ENCODE measurements at regions not wholly inside any gene's neighbourhood (a gene's known extent, or its start where the extent isn't known, plus 50 kb on each side); places are given as distances from the start of the nearest gene placed in this dataset.
A peak's percentile ranks its signal among the peaks of the same experiment; 100 is the strongest.

- DNase-seq (ENCODE audit: low read depth, low spot score), result no peak
- Histone ChIP-seq H3K9me3 (ENCODE audit: control insufficient read depth, insufficient read depth, low read length) (no peaks in the 10 kb centered on the region), H3K27me3 (ENCODE audit: control insufficient read depth, insufficient read depth, low read length) (no peaks in the 10 kb centered on the region; the same call in 1 of the 2 replicates), H3K36me3 (ENCODE audit: control insufficient read depth, insufficient read depth, low read length) (no peaks in the 10 kb centered on the region), H3K4me3 (ENCODE audit: low read length) (no peak overlapping the region), H3K4me1 (ENCODE audit: control insufficient read depth, insufficient read depth, low read length) (no peaks in the 10 kb centered on the region), H3K27ac (ENCODE audit: low read length) (no peak overlapping the region)
- no CpG with 5 or more reads among the region's 4 CpGs for WGBS (ENCODE audit: insufficient coverage, insufficient read length)
Measured at GRCh38 chr13:95387733-95388207, 86.5 kb upstream of the ABCC4 start.

DNA sequence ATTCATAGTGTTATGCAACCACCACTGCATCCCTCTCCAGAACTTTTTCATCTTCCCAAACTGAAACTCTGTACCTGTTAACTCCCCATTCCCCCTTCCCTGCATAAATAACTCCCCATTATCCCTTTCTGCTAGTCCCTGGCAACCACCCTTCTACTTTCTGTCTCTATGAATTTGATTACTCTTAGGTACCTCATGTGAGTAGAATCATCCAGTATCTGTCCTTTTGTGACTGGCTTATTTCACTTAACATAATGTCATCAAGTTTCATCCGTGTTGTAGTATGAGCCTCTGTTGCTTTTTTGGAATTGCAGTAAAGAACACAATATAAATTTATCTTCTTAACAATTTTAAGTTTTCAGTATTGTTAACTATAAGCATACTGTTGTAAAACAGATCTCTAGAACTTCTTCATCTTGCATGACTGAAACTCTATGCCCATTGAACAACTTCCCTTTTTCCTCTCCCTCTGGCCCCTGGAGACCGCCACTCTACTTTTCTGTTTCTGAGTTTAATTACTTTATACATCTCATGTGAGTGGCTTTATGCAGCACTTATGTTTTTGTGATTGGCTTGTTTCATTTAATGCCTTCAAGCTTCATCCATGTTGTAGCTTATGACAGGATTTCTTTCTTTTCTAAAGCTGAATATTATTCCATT is 87.3 kb upstream of the ABCC4 start:
- no CpG with 5 or more reads among the region's 2 CpGs for WGBS (ENCODE audit: insufficient coverage, insufficient read length)
- DNase-seq (ENCODE audit: low read depth, low spot score), result no peak
- Histone ChIP-seq H3K4me3 (ENCODE audit: low read length) (no peak overlapping the region), H3K27ac (ENCODE audit: low read length) (no peak overlapping the region), H3K9me3 (ENCODE audit: control insufficient read depth, insufficient read depth, low read length) (no peaks in the 10 kb centered on the region), H3K4me1 (ENCODE audit: control insufficient read depth, insufficient read depth, low read length) (no peaks in the 10 kb centered on the region), H3K36me3 (ENCODE audit: control insufficient read depth, insufficient read depth, low read length) (no peaks in the 10 kb centered on the region), H3K27me3 (ENCODE audit: control insufficient read depth, insufficient read depth, low read length) (no peaks in the 10 kb centered on the region; the same call in 1 of the 2 replicates)

- DNase-seq (ENCODE audit: low read depth, low spot score), result no peak
- no peaks in the 10 kb centered on the region; the same call in 1 of the 2 replicates for H3K27me3 ChIP-seq (ENCODE audit: control insufficient read depth, insufficient read depth, low read length)
- no peaks in the 10 kb centered on the region for H3K4me1 ChIP-seq (ENCODE audit: control insufficient read depth, insufficient read depth, low read length)
- no peak overlapping the region for H3K27ac ChIP-seq (ENCODE audit: low read length)
- H3K4me3 ChIP-seq (ENCODE audit: low read length), result no peak overlapping the region
- WGBS (ENCODE audit: insufficient coverage, insufficient read length), result no CpG with 5 or more reads among the region's 2 CpGs
- H3K9me3 ChIP-seq (ENCODE audit: control insufficient read depth, insufficient read depth, low read length), result no peaks in the 10 kb centered on the region
- no peaks in the 10 kb centered on the region for H3K36me3 ChIP-seq (ENCODE audit: control insufficient read depth, insufficient read depth, low read length)
Measured at GRCh38 chr13:95391362-95391761, 90.1 kb upstream of the ABCC4 start.

GRCh38 chr13:95391785-95392184 is 90.5 kb upstream of the ABCC4 start:
- Histone ChIP-seq H3K36me3 (ENCODE audit: control insufficient read depth, insufficient read depth, low read length) (no peaks in the 10 kb centered on the region), H3K9me3 (ENCODE audit: control insufficient read depth, insufficient read depth, low read length) (no peaks in the 10 kb centered on the region), H3K27ac (ENCODE audit: low read length) (no peak overlapping the region), H3K4me1 (ENCODE audit: control insufficient read depth, insufficient read depth, low read length) (no peaks in the 10 kb centered on the region), H3K4me3 (ENCODE audit: low read length) (no peak overlapping the region), H3K27me3 (ENCODE audit: control insufficient read depth, insufficient read depth, low read length) (no peaks in the 10 kb centered on the region; the same call in 1 of the 2 replicates)
- no peak for DNase-seq (ENCODE audit: low read depth, low spot score)
- no CpG with 5 or more reads among the region's 2 CpGs for WGBS (ENCODE audit: insufficient coverage, insufficient read length)

GRCh38 chr13:95392597-95392996 is 91.3 kb upstream of the ABCC4 start:
- Histone ChIP-seq H3K27me3 (ENCODE audit: control insufficient read depth, insufficient read depth, low read length) (no peaks in the 10 kb centered on the region; the same call in 1 of the 2 replicates), H3K4me1 (ENCODE audit: control insufficient read depth, insufficient read depth, low read length) (0 out of 2 replicates have a peak, but pooled peaks cover 2% of the 10 kb centered on the region), H3K4me3 (ENCODE audit: low read length) (no peak overlapping the region), H3K27ac (ENCODE audit: low read length) (no peak overlapping the region), H3K9me3 (ENCODE audit: control insufficient read depth, insufficient read depth, low read length) (no peaks in the 10 kb centered on the region), H3K36me3 (ENCODE audit: control insufficient read depth, insufficient read depth, low read length) (no peaks in the 10 kb centered on the region)
- no CpG with 5 or more reads among the region's 3 CpGs for WGBS (ENCODE audit: insufficient coverage, insufficient read length)
- no peak for DNase-seq (ENCODE audit: low read depth, low spot score)

GRCh38 chr13:95403349-95404140 is 102.3 kb upstream of the ABCC4 start:
- no CpG with 5 or more reads among the region's 17 CpGs for WGBS (ENCODE audit: insufficient coverage, insufficient read length)
- Histone ChIP-seq H3K27ac (ENCODE audit: low read length) (no peak overlapping the region), H3K9me3 (ENCODE audit: control insufficient read depth, insufficient read depth, low read length) (no peaks in the 10 kb centered on the region), H3K4me1 (ENCODE audit: control insufficient read depth, insufficient read depth, low read length) (no peaks in the 10 kb centered on the region), H3K27me3 (ENCODE audit: control insufficient read depth, insufficient read depth, low read length) (no peaks in the 10 kb centered on the region), H3K4me3 (ENCODE audit: low read length) (peak overlapping the region; percentile 50; the same call in 1 of the 2 replicates), H3K36me3 (ENCODE audit: control insufficient read depth, insufficient read depth, low read length) (no peaks in the 10 kb centered on the region)
- peak; percentile 55 for DNase-seq (ENCODE audit: low read depth, low spot score)

DNA sequence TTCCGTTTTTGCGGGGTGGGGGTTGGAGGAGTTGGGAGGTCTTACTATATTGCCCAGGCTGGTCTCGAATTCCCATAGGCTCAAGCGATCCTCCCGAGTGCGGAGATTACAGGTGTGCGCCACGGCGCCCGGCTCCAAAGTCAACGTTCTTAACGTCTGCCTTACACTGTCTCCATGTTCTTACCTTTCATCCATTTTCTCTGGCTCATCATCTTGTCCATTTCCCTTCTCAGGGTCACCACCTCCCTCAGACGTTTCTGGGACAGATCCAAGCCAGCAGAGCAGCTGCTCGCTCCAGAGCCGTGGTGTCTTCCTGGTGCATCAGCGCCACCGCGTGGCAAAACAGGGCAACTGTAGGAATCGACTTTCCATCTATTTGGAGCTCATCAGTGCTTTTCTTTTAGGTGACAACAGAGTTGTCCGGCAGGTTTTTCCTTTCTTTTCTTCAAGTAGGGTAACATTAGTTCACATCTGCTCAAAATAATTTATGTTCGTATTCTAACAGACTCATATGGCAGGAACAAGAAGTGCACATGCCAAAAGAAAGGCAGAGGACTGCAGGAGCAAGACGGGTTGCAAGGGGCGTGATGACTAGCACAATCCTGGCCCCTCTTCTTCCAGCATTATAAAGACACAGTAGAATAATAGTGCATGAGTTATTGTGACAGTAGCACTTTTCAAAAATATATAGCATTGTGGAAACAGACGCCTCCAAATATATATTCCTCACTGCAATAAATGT is 103.1 kb upstream of the ABCC4 start:
- H3K27ac ChIP-seq (ENCODE audit: low read length), result no peak overlapping the region
- DNase-seq (ENCODE audit: low read depth, low spot score), result peak; percentile 87
- no peaks in the 10 kb centered on the region for H3K9me3 ChIP-seq (ENCODE audit: control insufficient read depth, insufficient read depth, low read length)
- H3K4me1 ChIP-seq (ENCODE audit: control insufficient read depth, insufficient read depth, low read length), result no peaks in the 10 kb centered on the region
- H3K36me3 ChIP-seq (ENCODE audit: control insufficient read depth, insufficient read depth, low read length), result no peaks in the 10 kb centered on the region
- WGBS (ENCODE audit: insufficient coverage, insufficient read length), result no CpG with 5 or more reads among the region's 24 CpGs
- no peaks in the 10 kb centered on the region for H3K27me3 ChIP-seq (ENCODE audit: control insufficient read depth, insufficient read depth, low read length)
- H3K4me3 ChIP-seq (ENCODE audit: low read length), result peak overlapping the region; percentile 50; the same call in 1 of the 2 replicates

DNA sequence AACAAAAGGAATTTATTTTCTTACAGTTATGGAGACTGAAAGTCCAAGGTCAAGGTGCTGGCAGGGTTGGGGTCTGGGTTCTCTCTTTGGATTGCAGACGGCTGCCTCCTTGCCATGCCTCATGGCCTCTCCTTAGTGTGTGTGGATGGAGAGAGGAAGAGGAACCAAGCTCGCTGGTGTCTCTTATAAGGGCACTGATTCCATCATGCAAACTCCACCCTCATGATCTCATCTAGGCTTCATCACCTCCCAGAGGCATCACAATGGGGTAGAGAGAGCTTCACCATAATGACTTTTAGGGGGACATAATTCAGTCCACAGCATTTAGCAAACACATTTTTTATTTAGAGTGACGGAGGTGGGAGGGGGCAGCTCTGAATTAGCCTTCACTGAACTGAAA is 104.9 kb upstream of the ABCC4 start:
- DNase-seq (ENCODE audit: low read depth, low spot score), result no peak
- H3K36me3 ChIP-seq (ENCODE audit: control insufficient read depth, insufficient read depth, low read length), result no peaks in the 10 kb centered on the region
- no CpG with 5 or more reads among the region's 3 CpGs for WGBS (ENCODE audit: insufficient coverage, insufficient read length)
- H3K27me3 ChIP-seq (ENCODE audit: control insufficient read depth, insufficient read depth, low read length), result no peaks in the 10 kb centered on the region
- H3K27ac ChIP-seq (ENCODE audit: low read length), result no peak overlapping the region
- H3K4me1 ChIP-seq (ENCODE audit: control insufficient read depth, insufficient read depth, low read length), result no peaks in the 10 kb centered on the region
- no peaks in the 10 kb centered on the region for H3K9me3 ChIP-seq (ENCODE audit: control insufficient read depth, insufficient read depth, low read length)
- no peak overlapping the region for H3K4me3 ChIP-seq (ENCODE audit: low read length)

DNA sequence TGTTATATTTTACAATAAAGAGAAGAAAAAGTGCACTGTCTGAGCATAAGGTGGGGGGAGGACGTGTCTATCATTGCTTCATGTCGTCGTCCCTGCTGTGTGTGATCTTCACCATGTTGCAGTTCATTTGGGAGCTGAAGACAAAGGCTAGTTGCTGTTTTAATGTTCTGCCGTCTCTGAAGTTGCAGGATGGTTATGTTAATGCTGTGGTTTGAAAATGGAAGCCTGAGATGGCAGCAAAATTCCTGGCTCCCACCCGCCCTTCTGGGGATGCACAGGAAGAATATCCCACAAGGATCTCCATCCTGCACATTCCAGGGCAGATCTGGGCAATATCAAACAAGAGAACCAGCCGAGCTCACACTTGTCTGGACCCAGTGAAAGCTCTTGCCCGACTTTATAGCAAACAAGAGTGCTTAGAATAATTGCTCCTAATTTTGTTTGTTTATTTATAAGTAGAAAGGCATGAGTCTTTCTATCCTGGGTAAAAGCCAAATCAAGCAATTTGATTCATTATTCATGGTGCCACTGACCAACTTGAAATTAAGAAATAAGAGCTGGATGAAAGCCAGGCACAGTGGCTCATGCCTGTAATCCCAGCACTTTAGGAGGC is 110.3 kb upstream of the ABCC4 start:
- WGBS (ENCODE audit: insufficient coverage, insufficient read length), result no CpG with 5 or more reads among the region's 7 CpGs
- no peak for DNase-seq (ENCODE audit: low read depth, low spot score)

GRCh38 chr13:95418946-95419345 is 117.7 kb upstream of the ABCC4 start:
- Histone ChIP-seq H3K27me3 (ENCODE audit: control insufficient read depth, insufficient read depth, low read length) (no peaks in the 10 kb centered on the region), H3K27ac (ENCODE audit: low read length) (no peak overlapping the region), H3K4me3 (ENCODE audit: low read length) (no peak overlapping the region), H3K4me1 (ENCODE audit: control insufficient read depth, insufficient read depth, low read length) (no peaks in the 10 kb centered on the region), H3K9me3 (ENCODE audit: control insufficient read depth, insufficient read depth, low read length) (no peaks in the 10 kb centered on the region), H3K36me3 (ENCODE audit: control insufficient read depth, insufficient read depth, low read length) (no peaks in the 10 kb centered on the region)
- WGBS (ENCODE audit: insufficient coverage, insufficient read length), result no CpG with 5 or more reads among the region's 4 CpGs
- DNase-seq (ENCODE audit: low read depth, low spot score), result no peak

More for the DNA sequence above, 110.3 kb upstream of the ABCC4 start:
- no peak overlapping the region for H3K4me3 ChIP-seq (ENCODE audit: low read length)
- no peaks in the 10 kb centered on the region for H3K9me3 ChIP-seq (ENCODE audit: control insufficient read depth, insufficient read depth, low read length)
- H3K27ac ChIP-seq (ENCODE audit: low read length), result no peak overlapping the region
- no peaks in the 10 kb centered on the region for H3K4me1 ChIP-seq (ENCODE audit: control insufficient read depth, insufficient read depth, low read length)
- no peaks in the 10 kb centered on the region for H3K27me3 ChIP-seq (ENCODE audit: control insufficient read depth, insufficient read depth, low read length)
- H3K36me3 ChIP-seq (ENCODE audit: control insufficient read depth, insufficient read depth, low read length), result no peaks in the 10 kb centered on the region
